ENCODE measurements at regions not wholly inside any gene's neighbourhood (a gene's known extent, or its start where the extent isn't known, plus 50 kb on each side); places are given as distances from the start of the nearest gene placed in this dataset.

DNA sequence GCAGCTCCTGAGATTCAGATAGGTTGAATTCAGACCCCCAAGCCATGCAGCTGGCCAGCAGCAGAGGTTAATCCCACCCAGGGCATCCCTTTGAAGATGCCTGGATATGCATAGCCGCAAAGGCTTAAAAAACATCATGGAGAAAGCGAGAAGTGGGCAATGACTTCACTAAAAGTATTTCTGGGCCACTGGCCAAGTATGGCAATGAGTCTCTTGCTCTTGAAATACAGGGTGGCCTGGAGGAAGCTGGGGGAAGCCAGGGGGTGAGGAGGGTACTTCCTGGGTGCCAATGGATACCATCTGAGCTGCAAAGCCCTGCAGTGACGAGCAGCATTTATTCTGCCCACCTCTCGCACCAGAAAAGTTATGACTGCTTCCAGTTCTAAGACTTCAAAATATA is 539.3 kb upstream of the TBX3 start:
- Mint-ChIP-seq H3K9me3 (peaks cover 0 to 10% (median 4%) of the 10 kb centered on the region in 5 donors), H3K4me1 (no peaks in the 10 kb centered on the region)
- CTCF ChIA-PET, result interaction anchor here (0.7 kb wide), 1 partner anchor 1091 kb away, joined by 3 read pairs; no protein-coding TSS in a partner anchor

DNA sequence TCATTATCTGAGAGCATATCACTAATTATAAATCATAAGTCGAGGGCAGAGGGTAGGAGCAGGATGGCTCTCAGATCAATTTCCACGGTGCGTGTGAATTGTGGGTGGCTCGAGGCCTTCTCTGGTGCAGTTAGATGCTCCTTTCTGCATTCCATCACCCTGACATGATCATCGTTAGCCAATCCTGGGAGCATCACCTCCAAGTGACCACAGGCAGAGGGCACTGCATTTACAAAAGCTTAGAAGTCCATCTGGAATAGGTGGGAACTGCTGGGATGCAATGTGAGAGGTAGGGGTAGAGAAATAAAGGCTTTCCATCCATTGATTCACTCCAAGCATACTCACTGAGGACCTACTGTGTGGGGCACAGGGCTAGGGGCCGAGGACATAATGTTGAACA is 538.2 kb upstream of the TBX3 start:
- H3K4me1 ChIP-seq (ENCODE audit: insufficient read depth, low read length), result no peaks in the 10 kb centered on the region
- Mint-ChIP-seq H3K4me1 (no peaks in the 10 kb centered on the region), H3K36me3 (no peaks in the 10 kb centered on the region), H3K4me3 (no peak overlapping the region), H3K27ac (no peak overlapping the region), H3K9me3 (peaks cover 0 to 10% (median 3%) of the 10 kb centered on the region in 5 donors), H3K27me3 (peaks cover 0 to 2% of the 10 kb centered on the region in 2 donors)
- H3K27ac ChIP-seq (ENCODE audit: low read depth, low read length), result no peak overlapping the region
- H3K9me3 ChIP-seq (ENCODE audit: low read length), result no peaks in the 10 kb centered on the region
- H3K4me3 ChIP-seq (ENCODE audit: low read length), result no peak overlapping the region
- no peaks in the 10 kb centered on the region for H3K27me3 ChIP-seq (ENCODE audit: insufficient read depth, low read length, poor library complexity, severe bottlenecking)
- H3K36me3 ChIP-seq (ENCODE audit: insufficient read depth, low read length), result no peaks in the 10 kb centered on the region
- no peak for DNase-seq
- POLR2A ChIA-PET, result no interaction called here
- CTCF ChIA-PET, result no interaction called here

More for the DNA sequence above, 539.3 kb upstream of the TBX3 start:
- H3K9me3 ChIP-seq (ENCODE audit: low read length), result no peaks in the 10 kb centered on the region
- H3K36me3 ChIP-seq (ENCODE audit: insufficient read depth, low read length), result no peaks in the 10 kb centered on the region
- no peaks in the 10 kb centered on the region for H3K4me1 ChIP-seq (ENCODE audit: insufficient read depth, low read length)
- H3K36me3 Mint-ChIP-seq, result no peaks in the 10 kb centered on the region
- no peak overlapping the region for H3K27ac ChIP-seq (ENCODE audit: low read depth, low read length)
- H3K27me3 ChIP-seq (ENCODE audit: insufficient read depth, low read length, poor library complexity, severe bottlenecking), result no peaks in the 10 kb centered on the region
- no peak overlapping the region for H3K4me3 ChIP-seq (ENCODE audit: low read length)
- POLR2A ChIA-PET, result no interaction called here
- H3K27me3 Mint-ChIP-seq, result no peaks in the 10 kb centered on the region
- no peak overlapping the region for H3K27ac Mint-ChIP-seq
- H3K4me3 Mint-ChIP-seq, result no peak overlapping the region
- no peak for DNase-seq

DNA sequence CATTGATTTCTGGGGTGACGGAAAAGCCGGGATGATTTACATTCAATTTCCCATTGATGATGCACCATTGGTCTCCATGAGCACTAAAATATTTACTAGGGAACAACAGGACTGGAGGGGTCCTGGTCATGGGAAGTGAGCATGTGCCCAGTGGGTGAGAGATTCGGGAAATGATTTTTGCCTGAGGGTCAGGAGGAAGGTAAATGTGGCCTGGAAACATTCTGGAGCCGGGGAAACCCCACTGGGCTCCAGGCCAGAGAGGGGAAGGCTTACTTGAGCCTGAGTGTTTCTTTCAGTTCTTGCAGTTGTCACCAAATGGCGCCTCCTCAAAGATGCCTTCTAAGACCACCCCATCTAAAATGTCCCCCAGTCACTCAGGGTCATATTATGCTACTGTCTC is 532.3 kb upstream of the TBX3 start:
- H3K4me1 ChIP-seq (ENCODE audit: insufficient read depth, low read length), result no peaks in the 10 kb centered on the region
- Mint-ChIP-seq H3K4me3 (no peak overlapping the region), H3K9me3 (peaks cover 0 to 5% (median 4%) of the 10 kb centered on the region in 5 donors), H3K27ac (no peak overlapping the region), H3K27me3 (peaks cover 0 to 2% of the 10 kb centered on the region in 2 donors), H3K36me3 (no peaks in the 10 kb centered on the region), H3K4me1 (no peaks in the 10 kb centered on the region)
- H3K27me3 ChIP-seq (ENCODE audit: insufficient read depth, low read length, poor library complexity, severe bottlenecking), result no peaks in the 10 kb centered on the region
- ChIA-PET CTCF (no interaction called here), POLR2A (no interaction called here)
- no peak for DNase-seq
- H3K4me3 ChIP-seq (ENCODE audit: low read length), result no peak overlapping the region
- no peaks in the 10 kb centered on the region for H3K9me3 ChIP-seq (ENCODE audit: low read length)
- no peak overlapping the region for H3K27ac ChIP-seq (ENCODE audit: low read depth, low read length)
- H3K36me3 ChIP-seq (ENCODE audit: insufficient read depth, low read length), result no peaks in the 10 kb centered on the region

DNA sequence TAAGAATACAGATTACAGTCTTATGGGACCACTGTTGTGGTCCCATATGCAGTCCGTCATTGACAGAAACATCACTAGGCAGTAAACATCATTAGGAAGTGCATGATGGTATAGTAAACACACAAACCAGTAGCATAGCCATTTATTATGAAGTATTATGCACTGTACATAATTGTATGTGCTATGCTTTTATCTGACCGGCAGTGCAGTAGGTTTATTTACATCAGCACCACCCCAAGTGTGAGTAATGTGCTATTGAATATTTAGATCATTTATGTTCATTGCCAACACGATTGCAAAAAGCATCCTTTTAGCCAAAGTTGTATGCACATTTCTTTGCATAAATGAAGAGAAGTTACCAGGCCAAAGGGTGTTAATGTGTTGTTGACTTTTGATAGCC is 531.6 kb upstream of the TBX3 start:
- DNase-seq, result no peak
- H3K27me3 Mint-ChIP-seq, result peaks cover 0 to 2% of the 10 kb centered on the region in 2 donors
- Histone ChIP-seq H3K4me3 (ENCODE audit: low read length) (no peak overlapping the region), H3K27me3 (ENCODE audit: insufficient read depth, low read length, poor library complexity, severe bottlenecking) (no peaks in the 10 kb centered on the region), H3K4me1 (ENCODE audit: insufficient read depth, low read length) (no peaks in the 10 kb centered on the region), H3K27ac (ENCODE audit: low read depth, low read length) (no peak overlapping the region), H3K9me3 (ENCODE audit: low read length) (no peaks in the 10 kb centered on the region), H3K36me3 (ENCODE audit: insufficient read depth, low read length) (no peaks in the 10 kb centered on the region)
- H3K36me3 Mint-ChIP-seq, result no peaks in the 10 kb centered on the region
- no peak overlapping the region for H3K27ac Mint-ChIP-seq
- no peaks in the 10 kb centered on the region for H3K4me1 Mint-ChIP-seq
- no peak overlapping the region for H3K4me3 Mint-ChIP-seq
- CTCF ChIA-PET, result no interaction called here
- POLR2A ChIA-PET, result no interaction called here
- peaks cover 0 to 5% (median 2%) of the 10 kb centered on the region in 5 donors for H3K9me3 Mint-ChIP-seq

DNA sequence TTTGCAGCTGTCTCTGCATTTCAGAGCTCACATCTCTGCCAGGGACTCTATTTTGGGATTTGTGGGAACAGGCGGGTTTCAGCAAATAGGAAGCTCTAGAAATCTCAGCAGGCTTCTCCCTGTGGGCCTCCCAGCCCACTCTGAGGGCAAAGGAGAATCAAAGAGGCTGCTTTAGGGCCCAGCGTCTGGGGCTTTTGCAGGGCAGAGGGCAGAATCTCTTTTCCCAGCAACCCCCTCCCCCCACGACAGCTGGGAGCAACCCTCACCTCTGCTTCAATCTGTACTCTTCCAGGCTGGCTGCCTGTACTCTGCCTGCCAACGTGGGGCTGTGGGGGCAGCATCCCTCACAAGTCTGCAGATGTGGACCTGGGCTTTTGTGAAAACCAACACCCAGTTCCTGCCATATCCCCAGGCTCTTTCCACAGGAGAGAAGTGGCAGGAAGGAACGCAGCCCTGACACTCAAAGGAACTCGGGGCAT is 529.6 kb upstream of the TBX3 start:
- Mint-ChIP-seq H3K27me3 (peaks cover 0 to 2% of the 10 kb centered on the region in 2 donors), H3K9me3 (peaks cover 0 to 9% (median 2%) of the 10 kb centered on the region in 5 donors), H3K36me3 (no peaks in the 10 kb centered on the region), H3K27ac (no peak overlapping the region), H3K4me1 (no peaks in the 10 kb centered on the region), H3K4me3 (no peak overlapping the region)
- no peaks in the 10 kb centered on the region for H3K4me1 ChIP-seq (ENCODE audit: insufficient read depth, low read length)
- H3K36me3 ChIP-seq (ENCODE audit: insufficient read depth, low read length), result no peaks in the 10 kb centered on the region
- no peak overlapping the region for H3K4me3 ChIP-seq (ENCODE audit: low read length)
- POLR2A ChIA-PET, result no interaction called here
- no peak for DNase-seq
- no peak overlapping the region for H3K27ac ChIP-seq (ENCODE audit: low read depth, low read length)
- H3K9me3 ChIP-seq (ENCODE audit: low read length), result no peaks in the 10 kb centered on the region
- CTCF ChIA-PET, result no interaction called here
- no peaks in the 10 kb centered on the region for H3K27me3 ChIP-seq (ENCODE audit: insufficient read depth, low read length, poor library complexity, severe bottlenecking)

DNA sequence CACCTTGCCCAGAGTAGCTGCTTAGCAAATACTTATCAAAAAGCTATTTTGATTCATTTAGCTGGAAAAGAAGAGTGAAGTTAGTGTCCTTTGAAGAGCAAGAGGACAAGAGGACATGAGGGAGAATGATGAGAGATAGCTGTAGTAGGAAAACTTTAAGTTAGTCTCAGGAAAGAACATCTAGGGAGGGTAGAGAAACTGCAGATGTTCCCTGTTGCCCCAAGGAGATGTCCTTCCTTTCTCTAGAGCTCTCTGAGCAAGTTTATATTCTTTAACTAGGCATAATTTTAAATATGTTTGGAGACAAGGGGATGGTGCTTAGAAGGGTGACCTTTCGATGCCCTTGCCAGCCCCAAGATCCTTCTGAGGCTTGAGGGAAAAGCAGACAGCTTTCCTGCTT is 529.1 kb upstream of the TBX3 start:
- H3K4me1 Mint-ChIP-seq, result no peaks in the 10 kb centered on the region
- Histone ChIP-seq H3K4me3 (ENCODE audit: low read length) (no peak overlapping the region), H3K27ac (ENCODE audit: low read depth, low read length) (no peak overlapping the region), H3K27me3 (ENCODE audit: insufficient read depth, low read length, poor library complexity, severe bottlenecking) (no peaks in the 10 kb centered on the region), H3K36me3 (ENCODE audit: insufficient read depth, low read length) (no peaks in the 10 kb centered on the region), H3K4me1 (ENCODE audit: insufficient read depth, low read length) (no peaks in the 10 kb centered on the region), H3K9me3 (ENCODE audit: low read length) (no peaks in the 10 kb centered on the region)
- no peak for DNase-seq
- H3K4me3 Mint-ChIP-seq, result no peak overlapping the region
- no peak overlapping the region for H3K27ac Mint-ChIP-seq
- peaks cover 0 to 9% (median 2%) of the 10 kb centered on the region in 5 donors for H3K9me3 Mint-ChIP-seq
- peaks cover 0 to 2% of the 10 kb centered on the region in 2 donors for H3K27me3 Mint-ChIP-seq
- CTCF ChIA-PET, result no interaction called here
- POLR2A ChIA-PET, result no interaction called here
- no peaks in the 10 kb centered on the region for H3K36me3 Mint-ChIP-seq

DNA sequence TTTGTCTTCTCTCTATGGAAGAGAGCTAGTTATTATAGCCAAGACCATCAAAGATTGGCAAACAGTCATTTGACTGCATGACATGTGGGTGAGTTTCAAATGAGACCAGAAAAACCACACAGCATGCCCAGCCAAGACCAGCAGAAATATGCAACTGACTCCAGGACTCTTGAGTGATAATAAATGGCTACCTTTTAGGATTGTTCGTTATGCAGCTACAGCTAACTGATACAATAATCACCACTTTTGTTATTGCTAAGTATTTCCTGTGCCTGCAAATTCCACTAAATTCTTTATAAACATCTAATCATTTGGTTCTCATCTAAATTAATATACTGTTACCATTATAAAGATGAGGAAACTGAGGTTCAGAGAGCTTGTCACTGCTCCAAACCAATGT is 528.4 kb upstream of the TBX3 start:
- no peaks in the 10 kb centered on the region for H3K36me3 Mint-ChIP-seq
- POLR2A ChIA-PET, result no interaction called here

DNA sequence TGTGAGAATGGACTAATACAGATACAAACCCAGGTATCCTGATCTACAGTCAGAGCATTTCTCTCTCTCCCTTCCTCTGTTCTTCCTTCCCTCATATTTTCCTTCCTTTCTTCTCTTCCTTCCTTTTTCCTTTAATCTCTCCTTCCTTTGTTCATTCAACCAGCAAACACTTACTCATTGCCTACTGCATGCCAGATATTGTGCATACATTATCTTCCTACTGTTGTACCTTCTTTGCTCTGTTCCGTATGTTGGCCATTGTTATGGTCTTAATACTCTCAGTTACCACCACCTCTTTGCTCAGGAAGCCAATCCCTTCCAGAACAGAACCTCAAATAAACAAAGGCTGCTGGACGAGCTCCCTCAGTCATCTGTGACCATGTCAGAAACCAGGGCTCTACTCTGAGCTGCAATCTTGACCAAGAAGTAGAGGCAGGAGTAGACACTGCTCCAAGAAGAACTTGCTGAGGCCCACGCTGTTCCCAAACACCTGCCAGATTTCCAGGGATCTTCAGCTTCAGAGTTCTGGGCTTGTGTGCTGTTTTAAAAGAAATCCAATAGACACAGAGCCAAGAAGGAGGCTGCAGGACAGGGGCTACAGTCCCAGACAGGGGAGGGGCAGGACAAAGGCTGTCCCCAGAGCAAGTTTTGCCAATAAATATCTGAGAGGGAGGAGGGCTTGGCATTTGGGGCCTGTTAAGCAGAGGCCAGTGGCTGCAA is 526.7 kb upstream of the TBX3 start:
- Mint-ChIP-seq H3K36me3 (no peaks in the 10 kb centered on the region), H3K27ac (no peak overlapping the region), H3K4me1 (no peaks in the 10 kb centered on the region), H3K4me3 (no peak overlapping the region), H3K9me3 (peaks cover 0 to 13% (median 4%) of the 10 kb centered on the region in 5 donors), H3K27me3 (peaks cover 0 to 2% of the 10 kb centered on the region in 2 donors)
- Histone ChIP-seq H3K27ac (ENCODE audit: low read depth, low read length) (no peak overlapping the region), H3K4me1 (ENCODE audit: insufficient read depth, low read length) (no peaks in the 10 kb centered on the region), H3K9me3 (ENCODE audit: low read length) (no peaks in the 10 kb centered on the region), H3K27me3 (ENCODE audit: insufficient read depth, low read length, poor library complexity, severe bottlenecking) (no peaks in the 10 kb centered on the region), H3K4me3 (ENCODE audit: low read length) (no peak overlapping the region), H3K36me3 (ENCODE audit: insufficient read depth, low read length) (no peaks in the 10 kb centered on the region)
- ChIA-PET CTCF (no interaction called here), POLR2A (no interaction called here)
- DNase-seq, result no peak

More for the DNA sequence above, 528.4 kb upstream of the TBX3 start:
- Histone ChIP-seq H3K27ac (ENCODE audit: low read depth, low read length) (no peak overlapping the region), H3K4me3 (ENCODE audit: low read length) (no peak overlapping the region), H3K9me3 (ENCODE audit: low read length) (no peaks in the 10 kb centered on the region), H3K4me1 (ENCODE audit: insufficient read depth, low read length) (no peaks in the 10 kb centered on the region), H3K36me3 (ENCODE audit: insufficient read depth, low read length) (no peaks in the 10 kb centered on the region), H3K27me3 (ENCODE audit: insufficient read depth, low read length, poor library complexity, severe bottlenecking) (no peaks in the 10 kb centered on the region)
- CTCF ChIA-PET, result no interaction called here
- Mint-ChIP-seq H3K9me3 (peaks cover 0 to 9% (median 2%) of the 10 kb centered on the region in 5 donors), H3K4me3 (no peak overlapping the region), H3K27ac (no peak overlapping the region), H3K27me3 (no peaks in the 10 kb centered on the region), H3K4me1 (no peaks in the 10 kb centered on the region)
- no peak for DNase-seq

Data from CD8-positive, alpha-beta memory T cell (primary cell).